ENCODE measurements at regions not wholly inside any gene's neighbourhood (a gene's known extent, or its start where the extent isn't known, plus 50 kb on each side); places are given as distances from the start of the nearest gene placed in this dataset.
A peak's percentile ranks its signal among the peaks of the same experiment; 100 is the strongest.
"Not testable (repeated sequence)": the region's sequence is repeated elsewhere in the genome, so short reads cannot be mapped to it uniquely, and the experiment has no call there.

- Histone ChIP-seq H3K4me1 (ENCODE audit: control insufficient read depth, insufficient read depth, low read length) (peaks cover 14% of the 10 kb centered on the region), H3K36me3 (ENCODE audit: control insufficient read depth, insufficient read depth, low read length) (no peaks in the 10 kb centered on the region), H3K27me3 (ENCODE audit: control insufficient read depth, insufficient read depth, low read length) (no peaks in the 10 kb centered on the region), H3K9ac (ENCODE audit: low read length) (no peak overlapping the region), H3K9me3 (ENCODE audit: control insufficient read depth, insufficient read depth, low read depth, low read length) (no peaks in the 10 kb centered on the region), H3K4me3 (ENCODE audit: low read depth, low read length) (no peak overlapping the region), H3K27ac (ENCODE audit: low read depth, low read length) (no peak overlapping the region)
These were observed 370.6 kb upstream of the PIK3R1 start for GRCh38 chr5:67844924-67845323.

DNA sequence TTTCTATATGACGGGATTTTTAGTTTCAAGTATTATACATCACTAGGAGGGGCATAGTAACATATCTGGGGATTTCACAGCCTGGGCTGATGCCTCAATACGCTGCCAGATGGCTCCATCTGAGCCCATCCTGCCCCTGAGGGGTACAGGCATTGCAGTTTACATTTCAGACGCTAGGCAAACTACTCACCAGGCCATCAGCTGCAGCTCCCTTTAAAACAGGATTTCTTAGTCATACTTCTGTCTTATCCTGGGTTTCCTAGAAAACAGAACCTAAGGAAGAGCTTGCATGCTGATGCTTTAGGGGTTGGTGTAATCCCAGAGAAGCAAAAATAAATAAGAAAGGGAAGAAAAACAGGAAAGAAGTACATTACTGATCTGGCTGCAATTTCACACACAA, 372.8 kb upstream of the PIK3R1 start:
- H3K4me1 ChIP-seq (ENCODE audit: control insufficient read depth, insufficient read depth, low read length), result peaks cover 14% of the 10 kb centered on the region
- H3K27me3 ChIP-seq (ENCODE audit: control insufficient read depth, insufficient read depth, low read length), result no peaks in the 10 kb centered on the region
- H3K36me3 ChIP-seq (ENCODE audit: control insufficient read depth, insufficient read depth, low read length), result no peaks in the 10 kb centered on the region
- no peak overlapping the region for H3K27ac ChIP-seq (ENCODE audit: low read depth, low read length)
- H3K9me3 ChIP-seq (ENCODE audit: control insufficient read depth, insufficient read depth, low read depth, low read length), result no peaks in the 10 kb centered on the region
- no peak overlapping the region for H3K4me3 ChIP-seq (ENCODE audit: low read depth, low read length)
- H3K9ac ChIP-seq (ENCODE audit: low read length), result no peak overlapping the region

- H3K4me1 ChIP-seq (ENCODE audit: control insufficient read depth, insufficient read depth, low read length), result not testable (repeated sequence)
These were observed 378.3 kb upstream of the PIK3R1 start for GRCh38 chr5:67837225-67837624.

GRCh38 chr5:67836496-67836895, 379.1 kb upstream of the PIK3R1 start:
- not testable (repeated sequence) for H3K9me3 ChIP-seq (ENCODE audit: control insufficient read depth, insufficient read depth, low read depth, low read length); H3K4me3 ChIP-seq (ENCODE audit: low read depth, low read length); H3K36me3 ChIP-seq (ENCODE audit: control insufficient read depth, insufficient read depth, low read length); H3K9ac ChIP-seq (ENCODE audit: low read length); H3K27ac ChIP-seq (ENCODE audit: low read depth, low read length); H3K27me3 ChIP-seq (ENCODE audit: control insufficient read depth, insufficient read depth, low read length); H3K4me1 ChIP-seq (ENCODE audit: control insufficient read depth, insufficient read depth, low read length)

More at GRCh38 chr5:67837225-67837624, 378.3 kb upstream of the PIK3R1 start:
- H3K27me3 ChIP-seq (ENCODE audit: control insufficient read depth, insufficient read depth, low read length); H3K9ac ChIP-seq (ENCODE audit: low read length); H3K36me3 ChIP-seq (ENCODE audit: control insufficient read depth, insufficient read depth, low read length); H3K4me3 ChIP-seq (ENCODE audit: low read depth, low read length); H3K9me3 ChIP-seq (ENCODE audit: control insufficient read depth, insufficient read depth, low read depth, low read length); H3K27ac ChIP-seq (ENCODE audit: low read depth, low read length): not testable (repeated sequence)

DNA sequence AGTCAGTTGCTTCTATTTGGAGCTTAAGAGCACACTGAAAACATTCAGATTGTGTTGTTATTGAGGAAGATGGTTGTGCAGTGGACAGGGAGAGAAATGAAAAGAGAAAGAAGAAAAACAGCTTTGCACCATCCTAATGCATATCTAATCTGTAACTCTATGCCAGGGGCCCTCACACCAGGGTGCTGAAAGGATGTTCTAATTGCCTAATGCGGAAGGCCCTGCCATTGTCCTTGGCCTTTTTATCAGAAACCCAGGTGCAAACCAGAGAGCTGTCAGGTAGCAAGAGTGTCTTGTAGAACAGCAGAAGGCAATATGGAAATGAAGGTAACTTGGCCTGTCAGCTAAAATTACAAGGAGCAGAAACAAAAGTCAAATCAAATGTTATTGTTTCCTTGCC, 384.5 kb upstream of the PIK3R1 start:
- H3K36me3 ChIP-seq (ENCODE audit: control insufficient read depth, insufficient read depth, low read length), result no peaks in the 10 kb centered on the region
- no peak overlapping the region for H3K4me3 ChIP-seq (ENCODE audit: low read depth, low read length)
- H3K27ac ChIP-seq (ENCODE audit: low read depth, low read length), result no peak overlapping the region
- no peaks in the 10 kb centered on the region for H3K9me3 ChIP-seq (ENCODE audit: control insufficient read depth, insufficient read depth, low read depth, low read length)
- peaks cover 8% of the 10 kb centered on the region for H3K4me1 ChIP-seq (ENCODE audit: control insufficient read depth, insufficient read depth, low read length)
- no peak overlapping the region for H3K9ac ChIP-seq (ENCODE audit: low read length)
- H3K27me3 ChIP-seq (ENCODE audit: control insufficient read depth, insufficient read depth, low read length), result no peaks in the 10 kb centered on the region

- Histone ChIP-seq H3K27ac (ENCODE audit: low read depth, low read length) (no peak overlapping the region), H3K9ac (ENCODE audit: low read length) (no peak overlapping the region), H3K4me3 (ENCODE audit: low read depth, low read length) (no peak overlapping the region), H3K27me3 (ENCODE audit: control insufficient read depth, insufficient read depth, low read length) (no peaks in the 10 kb centered on the region), H3K4me1 (ENCODE audit: control insufficient read depth, insufficient read depth, low read length) (peaks cover 8% of the 10 kb centered on the region), H3K9me3 (ENCODE audit: control insufficient read depth, insufficient read depth, low read depth, low read length) (peaks cover 8% of the 10 kb centered on the region; the same call in 1 of the 2 replicates), H3K36me3 (ENCODE audit: control insufficient read depth, insufficient read depth, low read length) (no peaks in the 10 kb centered on the region)
These were observed 388.0 kb upstream of the PIK3R1 start for GRCh38 chr5:67827541-67827940.

GRCh38 chr5:67824852-67825251, 390.7 kb upstream of the PIK3R1 start:
- Histone ChIP-seq H3K36me3 (ENCODE audit: control insufficient read depth, insufficient read depth, low read length) (no peaks in the 10 kb centered on the region), H3K9ac (ENCODE audit: low read length) (no peak overlapping the region), H3K9me3 (ENCODE audit: control insufficient read depth, insufficient read depth, low read depth, low read length) (peaks cover 8% of the 10 kb centered on the region; the same call in 1 of the 2 replicates), H3K27ac (ENCODE audit: low read depth, low read length) (no peak overlapping the region), H3K4me1 (ENCODE audit: control insufficient read depth, insufficient read depth, low read length) (no peaks in the 10 kb centered on the region), H3K4me3 (ENCODE audit: low read depth, low read length) (no peak overlapping the region), H3K27me3 (ENCODE audit: control insufficient read depth, insufficient read depth, low read length) (no peaks in the 10 kb centered on the region)

DNA sequence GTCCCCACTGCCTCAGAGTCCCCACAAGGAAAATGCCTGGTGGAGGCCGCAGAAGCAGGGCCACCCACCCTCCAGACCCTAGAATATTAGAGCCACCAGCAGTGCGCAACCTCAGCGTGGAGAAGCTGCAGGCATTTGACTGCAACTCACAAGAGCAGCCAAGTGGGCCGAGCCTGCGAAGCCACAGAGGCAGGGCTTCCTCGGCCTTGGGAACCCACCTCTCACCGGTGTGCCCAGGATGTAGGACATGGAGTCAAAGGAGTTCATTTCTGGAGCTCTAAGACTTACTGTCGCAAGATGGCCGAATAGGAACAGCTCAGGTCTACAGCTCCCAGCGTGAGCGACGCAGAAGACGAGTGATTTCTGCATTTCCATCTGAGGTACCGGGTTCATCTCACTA, 397.9 kb upstream of the PIK3R1 start:
- Histone ChIP-seq H3K4me1 (ENCODE audit: control insufficient read depth, insufficient read depth, low read length) (peaks cover 16% of the 10 kb centered on the region), H3K9ac (ENCODE audit: low read length) (peak overlapping the region; percentile 76), H3K27ac (ENCODE audit: low read depth, low read length) (peak overlapping the region; percentile 69), H3K36me3 (ENCODE audit: control insufficient read depth, insufficient read depth, low read length) (peaks cover 15% of the 10 kb centered on the region), H3K4me3 (ENCODE audit: low read depth, low read length) (peak overlapping the region; percentile 64), H3K9me3 (ENCODE audit: control insufficient read depth, insufficient read depth, low read depth, low read length) (no peaks in the 10 kb centered on the region; the same call in 1 of the 2 replicates), H3K27me3 (ENCODE audit: control insufficient read depth, insufficient read depth, low read length) (no peaks in the 10 kb centered on the region)

DNA sequence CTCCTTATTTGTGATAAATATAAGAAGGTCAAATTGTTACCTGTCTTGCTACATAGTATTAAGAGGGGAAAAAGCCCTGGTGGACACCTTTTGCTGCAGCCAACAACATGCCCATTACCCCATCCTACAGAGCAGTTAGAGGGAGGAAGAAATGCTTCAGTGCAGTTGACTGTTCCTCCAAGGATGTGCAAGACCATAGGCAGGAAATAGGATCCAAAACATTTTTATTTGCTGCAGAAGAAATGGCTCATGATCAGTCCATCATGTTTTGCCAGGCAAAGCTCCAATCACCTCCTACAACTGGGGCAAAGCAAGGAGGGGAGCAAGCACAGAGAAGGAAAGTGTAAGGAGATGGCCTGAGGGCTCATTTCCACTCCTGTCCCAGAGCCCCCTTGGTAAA, 399.1 kb upstream of the PIK3R1 start:
- Histone ChIP-seq H3K27me3 (ENCODE audit: control insufficient read depth, insufficient read depth, low read length) (no peaks in the 10 kb centered on the region), H3K9me3 (ENCODE audit: control insufficient read depth, insufficient read depth, low read depth, low read length) (no peaks in the 10 kb centered on the region; the same call in 1 of the 2 replicates), H3K4me3 (ENCODE audit: low read depth, low read length) (peak overlapping the region; percentile 64), H3K27ac (ENCODE audit: low read depth, low read length) (no peak overlapping the region), H3K36me3 (ENCODE audit: control insufficient read depth, insufficient read depth, low read length) (peaks cover 15% of the 10 kb centered on the region), H3K9ac (ENCODE audit: low read length) (no peak overlapping the region), H3K4me1 (ENCODE audit: control insufficient read depth, insufficient read depth, low read length) (peaks cover 16% of the 10 kb centered on the region)

DNA sequence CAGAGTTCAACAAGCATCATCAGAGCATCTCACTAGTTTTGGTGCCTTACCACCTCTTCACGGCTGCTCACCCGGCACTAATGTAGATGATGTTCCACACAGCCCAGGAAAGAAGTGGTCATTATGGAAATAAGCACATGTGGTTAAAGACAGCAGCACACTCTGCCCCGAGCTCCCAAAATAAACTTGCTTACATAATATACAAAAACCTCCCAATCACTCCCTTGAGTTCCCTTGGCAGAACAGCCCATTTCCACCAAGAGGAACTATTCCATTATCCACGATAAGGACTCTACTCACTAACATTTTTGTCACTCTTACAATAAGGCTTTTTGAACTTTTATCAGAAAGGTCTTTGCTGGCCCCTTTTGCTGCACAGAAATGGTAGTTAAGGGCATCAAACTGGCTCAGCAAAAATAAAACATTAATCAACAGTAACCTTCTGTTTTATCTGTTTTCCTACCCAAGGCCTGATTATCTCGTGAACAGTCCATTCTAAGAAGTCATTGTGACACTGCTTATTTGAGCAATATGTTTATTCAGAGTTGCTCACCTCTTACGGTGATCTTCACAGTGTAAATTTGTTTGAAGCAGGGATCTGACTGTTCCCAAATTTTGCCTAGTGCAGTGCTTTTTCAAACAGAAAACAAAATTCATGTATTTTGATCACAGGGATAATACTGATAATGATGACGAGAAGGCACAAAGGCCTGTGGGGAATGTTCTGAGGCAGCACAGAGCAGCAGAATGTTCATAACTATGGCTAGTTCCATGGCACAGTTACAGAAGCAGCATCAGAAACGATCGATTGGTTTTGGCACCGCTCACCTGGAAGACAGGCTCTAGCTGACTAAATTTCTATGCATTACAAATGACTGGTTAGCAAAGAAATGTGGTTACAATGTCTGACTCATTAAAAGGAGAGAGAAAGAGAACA, 399.8 kb upstream of the PIK3R1 start:
- H3K9ac ChIP-seq (ENCODE audit: low read length), result no peak overlapping the region
- no peak overlapping the region for H3K27ac ChIP-seq (ENCODE audit: low read depth, low read length)
- H3K27me3 ChIP-seq (ENCODE audit: control insufficient read depth, insufficient read depth, low read length), result no peaks in the 10 kb centered on the region
- H3K9me3 ChIP-seq (ENCODE audit: control insufficient read depth, insufficient read depth, low read depth, low read length), result no peaks in the 10 kb centered on the region; the same call in 1 of the 2 replicates
- H3K4me1 ChIP-seq (ENCODE audit: control insufficient read depth, insufficient read depth, low read length), result peaks cover 19% of the 10 kb centered on the region
- peaks cover 15% of the 10 kb centered on the region for H3K36me3 ChIP-seq (ENCODE audit: control insufficient read depth, insufficient read depth, low read length)
- peak overlapping the region; percentile 64; the same call in 1 of the 2 replicates for H3K4me3 ChIP-seq (ENCODE audit: low read depth, low read length)

GRCh38 chr5:67814569-67815311, 400.8 kb upstream of the PIK3R1 start:
- Histone ChIP-seq H3K4me1 (ENCODE audit: control insufficient read depth, insufficient read depth, low read length) (peaks cover 19% of the 10 kb centered on the region), H3K27ac (ENCODE audit: low read depth, low read length) (no peak overlapping the region), H3K36me3 (ENCODE audit: control insufficient read depth, insufficient read depth, low read length) (peaks cover 15% of the 10 kb centered on the region), H3K27me3 (ENCODE audit: control insufficient read depth, insufficient read depth, low read length) (no peaks in the 10 kb centered on the region), H3K9ac (ENCODE audit: low read length) (no peak overlapping the region), H3K4me3 (ENCODE audit: low read depth, low read length) (no peak overlapping the region), H3K9me3 (ENCODE audit: control insufficient read depth, insufficient read depth, low read depth, low read length) (no peaks in the 10 kb centered on the region; the same call in 1 of the 2 replicates)

Measured in HUES6 (cell line).